HG02588 (cell line): ENCODE measurements at regions not wholly inside any gene's neighbourhood (a gene's known extent, or its start where the extent isn't known, plus 50 kb on each side); places are given as distances from the start of the nearest gene placed in this dataset.

Experiments used
- ATAC-seq: cut with Tn5 transposase; IDR thresholded peaks from one replicate; pipeline ENCODE4 v1.9.1; 2021; ENCODE audit warnings: mild to moderate bottlenecking, moderate library complexity; ENCODE audit not compliant: unreplicated experiment

GRCh38 chr10:2476218-2476811 is 591.0 kb upstream of the PFKP start:
- no peak for ATAC-seq

- ATAC-seq: no peak
These were observed 591.6 kb upstream of the PFKP start for GRCh38 chr10:2475711-2476217.

GRCh38 chr10:2471811-2472210 is 595.5 kb upstream of the PFKP start:
- ATAC-seq: no peak

- no peak for ATAC-seq
These were observed 597.5 kb upstream of the PFKP start for GRCh38 chr10:2469802-2470201.

GRCh38 chr10:2464483-2464882 is 602.9 kb upstream of the PFKP start:
- no peak for ATAC-seq

GRCh38 chr10:2463316-2463715 is 604.0 kb upstream of the PFKP start:
- no peak for ATAC-seq

GRCh38 chr10:2462581-2462980 is 604.8 kb upstream of the PFKP start:
- no peak for ATAC-seq

GRCh38 chr10:2460812-2461211 is 606.5 kb upstream of the PFKP start:
- ATAC-seq: no peak

GRCh38 chr10:2459713-2460112 is 607.6 kb upstream of the PFKP start:
- ATAC-seq: no peak

GRCh38 chr10:2456834-2457233 is 610.5 kb upstream of the PFKP start:
- no peak for ATAC-seq

- no peak for ATAC-seq
These were observed 622.0 kb upstream of the PFKP start for GRCh38 chr10:2445370-2445769.

- no peak for ATAC-seq
These were observed 627.4 kb upstream of the PFKP start for GRCh38 chr10:2439983-2440382.

- no peak for ATAC-seq
These were observed 628.3 kb upstream of the PFKP start for GRCh38 chr10:2439000-2439399.

GRCh38 chr10:2438248-2438939 is 629.0 kb upstream of the PFKP start:
- ATAC-seq: no peak

- ATAC-seq: no peak
These were observed 630.4 kb upstream of the PFKP start for GRCh38 chr10:2436933-2437332.

- no peak for ATAC-seq
These were observed 635.4 kb upstream of the PFKP start for GRCh38 chr10:2431961-2432360.

GRCh38 chr10:2427412-2427811 is 639.9 kb upstream of the PFKP start:
- ATAC-seq: no peak

GRCh38 chr10:2425320-2425719 is 642.0 kb upstream of the PFKP start:
- no peak for ATAC-seq

GRCh38 chr10:2414562-2414961 is 652.8 kb upstream of the PFKP start:
- ATAC-seq: no peak

- ATAC-seq: no peak
These were observed 653.3 kb upstream of the PFKP start for GRCh38 chr10:2414039-2414438.

GRCh38 chr10:2410049-2410448 is 657.3 kb upstream of the PFKP start:
- ATAC-seq: no peak

- ATAC-seq: no peak
These were observed 664.1 kb upstream of the ADARB2 start for GRCh38 chr10:2401459-2401858.

GRCh38 chr10:2399482-2399881 is 662.2 kb upstream of the ADARB2 start:
- ATAC-seq: no peak
